H1 (cell line): ENCODE measurements at regions not wholly inside any gene's neighbourhood (a gene's known extent, or its start where the extent isn't known, plus 50 kb on each side); places are given as distances from the start of the nearest gene placed in this dataset.

Source experiments
- RFX5 ChIP-seq: IDR thresholded peaks from 2 replicates; pipeline ENCODE4 v1.6.1; 2011; ENCODE audit warnings: low read depth, low read length, improper control_type of control experiment, borderline replicate concordance
- SUZ12 ChIP-seq: fragments of 200-600 bp; sonication (generic); IDR thresholded peaks from 2 replicates; pipeline ENCODE4 v1.6.1; 2012; ENCODE audit warnings: mild to moderate bottlenecking, inconsistent platforms, low read length, moderate library complexity, mixed read lengths

DNA sequence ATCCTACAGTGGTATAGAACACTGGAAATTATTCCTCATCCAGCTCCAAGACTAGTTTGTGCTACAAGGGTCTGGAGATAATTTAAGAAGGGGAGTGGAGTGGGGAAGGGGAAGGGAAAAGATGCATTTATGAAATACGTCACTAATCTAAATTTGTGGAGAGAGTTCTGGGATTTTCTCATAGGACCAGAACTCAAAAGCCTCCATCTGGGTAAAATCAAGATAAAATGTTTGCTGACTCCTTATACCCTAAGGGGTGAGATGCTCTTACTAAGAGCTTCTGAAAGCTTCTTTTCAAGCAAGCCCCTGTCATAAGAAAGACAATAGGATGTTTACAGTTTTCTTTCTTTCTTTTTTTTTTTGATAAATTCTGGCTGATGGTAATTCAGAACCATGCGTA, 88.5 kb upstream of the RBMS1 start (continued):
- TF ChIP-seq RFX5 (no peak), SUZ12 (no peak)
